Activated CD4-positive, alpha-beta T cell treated with anti-CD3 and anti-CD28 coated beads, Interleukin-2, amount 50 U/mL, for 48 hours (primary cell): ENCODE measurements at regions not wholly inside any gene's neighbourhood (a gene's known extent, or its start where the extent isn't known, plus 50 kb on each side); places are given as distances from the start of the nearest gene placed in this dataset.
"Not testable (repeated sequence)": the region's sequence is repeated elsewhere in the genome, so short reads cannot be mapped to it uniquely, and the experiment has no call there.

Experiments
- DNase-seq, 2 experiments: peaks; one replicate each; pipeline ENCODE4 v3.0.0-alpha.2; 2020

- no peak for DNase-seq
These were observed 355.9 kb downstream of the RSL24D1 start for GRCh38 chr15:54840621-54841398.

- DNase-seq = no peak
These were observed 357.4 kb downstream of the RSL24D1 start for GRCh38 chr15:54839379-54839778.

- no peak for DNase-seq
These were observed 360.5 kb downstream of the RSL24D1 start for GRCh38 chr15:54836052-54836795.

GRCh38 chr15:54829821-54830220 lies 366.9 kb downstream of the RSL24D1 start:
- DNase-seq = no peak

GRCh38 chr15:54820811-54821210 lies 375.9 kb downstream of the RSL24D1 start:
- DNase-seq = no peak

GRCh38 chr15:54820098-54820497 lies 376.6 kb downstream of the RSL24D1 start:
- no peak for DNase-seq

GRCh38 chr15:54816401-54816800 lies 380.3 kb downstream of the RSL24D1 start:
- no peak for DNase-seq

- DNase-seq = no peak
These were observed 381.2 kb downstream of the RSL24D1 start for GRCh38 chr15:54815556-54815955.

GRCh38 chr15:54812383-54812782 lies 384.4 kb downstream of the RSL24D1 start:
- DNase-seq = no peak

- no peak for DNase-seq
These were observed 386.2 kb downstream of the RSL24D1 start for GRCh38 chr15:54810496-54810895.

GRCh38 chr15:54810031-54810430 lies 386.7 kb downstream of the RSL24D1 start:
- no peak for DNase-seq

GRCh38 chr15:54808321-54808720 lies 388.4 kb downstream of the RSL24D1 start:
- DNase-seq = no peak

GRCh38 chr15:54803987-54804386 lies 392.8 kb downstream of the RSL24D1 start:
- no peak for DNase-seq

GRCh38 chr15:54803134-54803808 lies 393.5 kb downstream of the RSL24D1 start:
- no peak for DNase-seq

GRCh38 chr15:54792526-54792925 lies 404.2 kb downstream of the RSL24D1 start:
- DNase-seq = no peak

GRCh38 chr15:54790693-54791092 lies 406.0 kb downstream of the RSL24D1 start:
- DNase-seq = no peak

- no peak for DNase-seq
These were observed 407.4 kb downstream of the RSL24D1 start for GRCh38 chr15:54789376-54789775.

- DNase-seq = not testable (repeated sequence)
These were observed 415.5 kb downstream of the RSL24D1 start for GRCh38 chr15:54781220-54781619.

GRCh38 chr15:54779271-54779670 lies 417.5 kb downstream of the RSL24D1 start:
- DNase-seq = no peak

GRCh38 chr15:54776410-54776809 lies 420.3 kb downstream of the RSL24D1 start:
- no peak for DNase-seq

- no peak for DNase-seq
These were observed 424.1 kb downstream of the RSL24D1 start for GRCh38 chr15:54772663-54773062.

- not testable (repeated sequence) for DNase-seq
These were observed 447.3 kb downstream of the RSL24D1 start for GRCh38 chr15:54749461-54749860.

- DNase-seq = no peak
These were observed 474.3 kb downstream of the RSL24D1 start for GRCh38 chr15:54722342-54722986.
